ENCODE measurements at regions not wholly inside any gene's neighbourhood (a gene's known extent, or its start where the extent isn't known, plus 50 kb on each side); places are given as distances from the start of the nearest gene placed in this dataset.
"Not testable (repeated sequence)": the region's sequence is repeated elsewhere in the genome, so short reads cannot be mapped to it uniquely, and the experiment has no call there.

GRCh38 chr10:89992575-89992974 is 291.2 kb downstream of the KIF20B start:
- TF ChIP-seq EZH2phosphoT487 (IDR thresholded peaks at IDR 0.05; ENCODE audit: borderline replicate concordance, low read length) (no peak), EZH2 (IDR thresholded peaks at IDR 0.05; ENCODE audit: low read length, unreplicated experiment) (no peak)
- TF ChIP-seq, protein P1, sequence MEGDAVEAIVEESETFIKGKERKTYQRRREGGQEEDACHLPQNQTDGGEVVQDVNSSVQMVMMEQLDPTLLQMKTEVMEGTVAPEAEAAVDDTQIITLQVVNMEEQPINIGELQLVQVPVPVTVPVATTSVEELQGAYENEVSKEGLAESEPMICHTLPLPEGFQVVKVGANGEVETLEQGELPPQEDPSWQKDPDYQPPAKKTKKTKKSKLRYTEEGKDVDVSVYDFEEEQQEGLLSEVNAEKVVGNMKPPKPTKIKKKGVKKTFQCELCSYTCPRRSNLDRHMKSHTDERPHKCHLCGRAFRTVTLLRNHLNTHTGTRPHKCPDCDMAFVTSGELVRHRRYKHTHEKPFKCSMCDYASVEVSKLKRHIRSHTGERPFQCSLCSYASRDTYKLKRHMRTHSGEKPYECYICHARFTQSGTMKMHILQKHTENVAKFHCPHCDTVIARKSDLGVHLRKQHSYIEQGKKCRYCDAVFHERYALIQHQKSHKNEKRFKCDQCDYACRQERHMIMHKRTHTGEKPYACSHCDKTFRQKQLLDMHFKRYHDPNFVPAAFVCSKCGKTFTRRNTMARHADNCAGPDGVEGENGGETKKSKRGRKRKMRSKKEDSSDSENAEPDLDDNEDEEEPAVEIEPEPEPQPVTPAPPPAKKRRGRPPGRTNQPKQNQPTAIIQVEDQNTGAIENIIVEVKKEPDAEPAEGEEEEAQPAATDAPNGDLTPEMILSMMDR (conservative IDR thresholded peaks at IDR 0.05; ENCODE audit: low read depth, low read length) = no peak
- H3K9me3 ChIP-seq (ENCODE audit: low read length) = no peaks in the 10 kb centered on the region
- ChIA-PET POLR2A (ENCODE audit: unreplicated experiment) (no interaction called here), CTCF (no interaction called here)
- no peak overlapping the region for H3K4me2 ChIP-seq (ENCODE audit: low read length)
- H4K20me1 ChIP-seq (ENCODE audit: low read length) = no peaks in the 10 kb centered on the region
- ATAC-seq (no peak), DNase-seq (no peak)
- H3K79me2 ChIP-seq (ENCODE audit: low read length) = no peaks in the 10 kb centered on the region
- H3K27me3 ChIP-seq (ENCODE audit: low read length) = no peaks in the 10 kb centered on the region
- no peak overlapping the region for H2AFZ ChIP-seq (ENCODE audit: low read length)
- intact Hi-C loops (cut with micrococcal nuclease) = no loop called here
- H3K9me2 ChIP-seq (replicated peaks; ENCODE audit: low read length) = no peaks in the 10 kb centered on the region
- no peaks in the 10 kb centered on the region for H3K4me1 ChIP-seq (ENCODE audit: insufficient read depth, low read length)
- H3K36me3 ChIP-seq (ENCODE audit: low read depth, low read length) = no peaks in the 10 kb centered on the region
- no peak overlapping the region for H3K9ac ChIP-seq (ENCODE audit: low read length)
- H3K27ac ChIP-seq (ENCODE audit: low read length) = no peak overlapping the region
- no peak overlapping the region for H3K4me3 ChIP-seq (ENCODE audit: low read length)
- H3F3A ChIP-seq (ENCODE audit: low read length, unreplicated experiment) = no peaks in the 10 kb centered on the region
- no TSS peak for BruUV-seq (replicated peaks)

DNA sequence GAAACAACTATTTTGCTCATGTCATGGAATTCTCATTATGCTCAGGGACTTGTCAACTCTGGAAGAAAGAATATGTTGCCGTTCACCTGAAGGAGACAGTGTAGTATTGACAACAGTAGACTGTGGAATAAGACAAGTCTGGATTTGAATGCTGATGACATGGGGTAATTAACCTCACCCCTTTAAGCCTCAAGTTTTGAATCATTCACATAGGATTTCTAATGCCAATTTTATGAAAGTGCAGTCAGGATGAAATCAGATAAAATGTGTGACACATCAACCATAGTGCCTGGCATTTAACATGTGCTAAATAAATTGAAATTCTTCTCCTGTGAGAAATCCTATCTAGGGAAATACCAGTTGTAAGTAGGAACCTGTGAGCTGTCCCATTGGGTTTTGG is 305.8 kb downstream of the KIF20B start:
- no peaks in the 10 kb centered on the region for H3K9me3 ChIP-seq (ENCODE audit: low read length)
- no peak overlapping the region for H3K4me3 ChIP-seq (ENCODE audit: low read length)
- H4K20me1 ChIP-seq (ENCODE audit: low read length) = no peaks in the 10 kb centered on the region
- no peaks in the 10 kb centered on the region for H3K9me2 ChIP-seq (replicated peaks; ENCODE audit: low read length)
- intact Hi-C loops (cut with micrococcal nuclease) = no loop called here
- H3K79me2 ChIP-seq (ENCODE audit: low read length) = no peaks in the 10 kb centered on the region
- ChIA-PET CTCF (no interaction called here), POLR2A (ENCODE audit: unreplicated experiment) (no interaction called here)
- peak; percentile 53 for ATAC-seq
- peak; percentile 68 for DNase-seq
- H3F3A ChIP-seq (ENCODE audit: low read length, unreplicated experiment) = no peaks in the 10 kb centered on the region
- peaks cover 11% of the 10 kb centered on the region; the same call in 1 of the 2 replicates for H3K4me1 ChIP-seq (ENCODE audit: insufficient read depth, low read length)
- no peak overlapping the region for H3K9ac ChIP-seq (ENCODE audit: low read length)
- TF ChIP-seq EZH2 (IDR thresholded peaks at IDR 0.05; ENCODE audit: low read length, unreplicated experiment) = no peak
- no peak for TF ChIP-seq EZH2phosphoT487 (IDR thresholded peaks at IDR 0.05; ENCODE audit: borderline replicate concordance, low read length)
- TF ChIP-seq, protein P1 (conservative IDR thresholded peaks at IDR 0.05; ENCODE audit: low read depth, low read length) = peak; percentile 24; the same call in 1 of the 2 replicates
- no peak overlapping the region for H3K4me2 ChIP-seq (ENCODE audit: low read length)
- H3K27ac ChIP-seq (ENCODE audit: low read length) = no peak overlapping the region
- no peak overlapping the region for H2AFZ ChIP-seq (ENCODE audit: low read length)
- no peaks in the 10 kb centered on the region for H3K36me3 ChIP-seq (ENCODE audit: low read depth, low read length)
- no peaks in the 10 kb centered on the region for H3K27me3 ChIP-seq (ENCODE audit: low read length)
- BruUV-seq (replicated peaks) = no TSS peak

DNA sequence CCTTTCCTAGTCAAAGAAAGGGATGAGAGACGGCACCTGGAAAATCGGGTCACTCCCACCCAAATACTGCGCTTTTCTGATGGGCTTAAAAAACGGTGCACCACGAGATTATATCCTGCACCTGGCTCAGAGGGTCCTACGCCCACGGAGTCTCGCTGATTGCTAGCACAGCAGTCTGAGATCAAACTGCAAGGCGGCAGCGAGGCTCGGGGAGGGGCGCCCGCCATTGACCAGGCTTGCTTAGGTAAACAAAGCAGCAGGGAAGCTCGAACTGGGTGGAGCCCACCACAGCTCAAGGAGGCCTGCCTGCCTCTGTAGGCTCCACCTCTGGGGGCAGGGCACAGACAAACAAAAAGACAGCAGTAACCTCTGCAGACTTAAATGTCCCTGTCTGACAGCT is 309.9 kb downstream of the KIF20B start:
- H3K4me3 ChIP-seq (ENCODE audit: low read length); BruUV-seq (replicated peaks); CTCF ChIA-PET; H2AFZ ChIP-seq (ENCODE audit: low read length); H3K9me3 ChIP-seq (ENCODE audit: low read length); H3K4me2 ChIP-seq (ENCODE audit: low read length); H3K9me2 ChIP-seq (replicated peaks; ENCODE audit: low read length); ATAC-seq; H3K9ac ChIP-seq (ENCODE audit: low read length); H3K36me3 ChIP-seq (ENCODE audit: low read depth, low read length); POLR2A ChIA-PET (ENCODE audit: unreplicated experiment); H3K79me2 ChIP-seq (ENCODE audit: low read length); intact Hi-C loops (cut with micrococcal nuclease); DNase-seq; H3K27me3 ChIP-seq (ENCODE audit: low read length); H3K27ac ChIP-seq (ENCODE audit: low read length); H4K20me1 ChIP-seq (ENCODE audit: low read length); H3F3A ChIP-seq (ENCODE audit: low read length, unreplicated experiment): not testable (repeated sequence)
- peaks cover 11% of the 10 kb centered on the region; the same call in 1 of the 2 replicates for H3K4me1 ChIP-seq (ENCODE audit: insufficient read depth, low read length)
